GM12875 (cell line): ENCODE measurements at regions not wholly inside any gene's neighbourhood (a gene's known extent, or its start where the extent isn't known, plus 50 kb on each side); places are given as distances from the start of the nearest gene placed in this dataset.

Experiments used
- H3K4me3 ChIP-seq: one replicate; pipeline ENCODE4 v1.5.1; 2011; ENCODE audit warnings: low read depth, low read length, control low read depth
- TF ChIP-seq, protein P1 (sequence below): IDR thresholded peaks from 2 replicates; pipeline ENCODE4 v1.5.1; 2011; ENCODE audit warnings: low read depth, mild to moderate bottlenecking, control low read depth, inconsistent platforms, low read length, moderate library complexity, borderline replicate concordance; ENCODE audit not compliant: insufficient read depth

DNA sequence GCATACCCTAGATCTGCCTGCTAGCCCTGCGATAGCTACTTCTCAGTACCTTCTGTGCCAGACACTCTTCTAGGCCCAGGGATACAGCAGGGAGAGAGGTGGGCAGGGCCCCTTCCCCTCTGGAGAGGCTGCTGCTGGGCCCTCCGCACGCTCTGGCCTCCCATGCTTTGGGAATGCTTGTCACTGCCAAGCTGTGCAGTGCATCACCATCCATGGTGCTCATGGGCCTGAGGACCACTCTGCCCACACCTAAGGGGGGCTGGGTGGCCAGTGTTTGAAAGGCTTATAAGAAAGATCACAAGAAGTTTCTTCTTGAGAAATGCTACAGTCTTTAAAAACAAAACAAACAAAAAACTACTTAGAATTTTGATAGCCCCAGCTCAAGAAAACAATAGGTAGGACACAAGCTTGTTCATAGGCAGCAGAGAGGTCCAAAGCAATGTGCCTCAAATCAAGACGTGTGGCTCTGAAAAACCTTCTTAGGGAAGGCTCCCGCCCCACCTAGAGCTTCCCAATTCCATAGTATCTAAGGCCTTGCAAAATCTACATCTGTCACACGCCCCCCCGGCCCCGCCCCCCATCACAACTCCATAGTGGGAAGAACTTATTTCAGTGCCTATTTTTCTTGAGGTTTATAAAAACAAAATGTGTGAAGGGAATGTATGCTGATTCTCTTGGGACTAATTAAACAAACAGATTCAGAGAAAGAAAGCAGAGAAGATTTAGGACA lies 145.8 kb downstream of the TM9SF2 start:
- H3K4me3 ChIP-seq = no peak overlapping the region
- TF ChIP-seq, protein P1, sequence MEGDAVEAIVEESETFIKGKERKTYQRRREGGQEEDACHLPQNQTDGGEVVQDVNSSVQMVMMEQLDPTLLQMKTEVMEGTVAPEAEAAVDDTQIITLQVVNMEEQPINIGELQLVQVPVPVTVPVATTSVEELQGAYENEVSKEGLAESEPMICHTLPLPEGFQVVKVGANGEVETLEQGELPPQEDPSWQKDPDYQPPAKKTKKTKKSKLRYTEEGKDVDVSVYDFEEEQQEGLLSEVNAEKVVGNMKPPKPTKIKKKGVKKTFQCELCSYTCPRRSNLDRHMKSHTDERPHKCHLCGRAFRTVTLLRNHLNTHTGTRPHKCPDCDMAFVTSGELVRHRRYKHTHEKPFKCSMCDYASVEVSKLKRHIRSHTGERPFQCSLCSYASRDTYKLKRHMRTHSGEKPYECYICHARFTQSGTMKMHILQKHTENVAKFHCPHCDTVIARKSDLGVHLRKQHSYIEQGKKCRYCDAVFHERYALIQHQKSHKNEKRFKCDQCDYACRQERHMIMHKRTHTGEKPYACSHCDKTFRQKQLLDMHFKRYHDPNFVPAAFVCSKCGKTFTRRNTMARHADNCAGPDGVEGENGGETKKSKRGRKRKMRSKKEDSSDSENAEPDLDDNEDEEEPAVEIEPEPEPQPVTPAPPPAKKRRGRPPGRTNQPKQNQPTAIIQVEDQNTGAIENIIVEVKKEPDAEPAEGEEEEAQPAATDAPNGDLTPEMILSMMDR = no peak

- TF ChIP-seq, protein P1 = no peak
- H3K4me3 ChIP-seq = no peak overlapping the region
Observed at GRCh38 chr13:99642841-99643240, 141.6 kb downstream of the TM9SF2 start.

GRCh38 chr13:99642006-99642405 lies 140.7 kb downstream of the TM9SF2 start:
- no peak overlapping the region for H3K4me3 ChIP-seq
- TF ChIP-seq, protein P1 = no peak

GRCh38 chr13:99640260-99640659 lies 139.0 kb downstream of the TM9SF2 start:
- H3K4me3 ChIP-seq = no peak overlapping the region
- TF ChIP-seq, protein P1 = no peak

DNA sequence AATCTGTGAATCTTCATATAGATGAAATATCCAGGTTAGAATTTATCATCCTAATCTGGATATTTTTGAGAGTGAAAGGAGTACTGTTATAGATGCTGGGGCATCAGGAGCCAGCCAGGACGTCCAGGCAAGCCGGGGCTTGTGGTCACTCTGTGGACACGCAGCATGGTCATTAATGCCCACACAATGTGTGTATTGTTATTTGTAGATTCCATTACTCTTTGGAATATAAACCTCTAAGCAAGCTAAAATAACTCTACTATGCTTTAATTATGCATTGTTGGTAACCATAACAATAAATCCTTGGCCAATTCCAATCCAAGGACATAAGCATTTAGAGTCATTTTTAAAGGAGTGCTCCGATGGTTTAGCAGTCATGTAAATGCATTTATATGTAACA lies 137.9 kb downstream of the TM9SF2 start:
- H3K4me3 ChIP-seq = no peak overlapping the region
- TF ChIP-seq, protein P1 = no peak

DNA sequence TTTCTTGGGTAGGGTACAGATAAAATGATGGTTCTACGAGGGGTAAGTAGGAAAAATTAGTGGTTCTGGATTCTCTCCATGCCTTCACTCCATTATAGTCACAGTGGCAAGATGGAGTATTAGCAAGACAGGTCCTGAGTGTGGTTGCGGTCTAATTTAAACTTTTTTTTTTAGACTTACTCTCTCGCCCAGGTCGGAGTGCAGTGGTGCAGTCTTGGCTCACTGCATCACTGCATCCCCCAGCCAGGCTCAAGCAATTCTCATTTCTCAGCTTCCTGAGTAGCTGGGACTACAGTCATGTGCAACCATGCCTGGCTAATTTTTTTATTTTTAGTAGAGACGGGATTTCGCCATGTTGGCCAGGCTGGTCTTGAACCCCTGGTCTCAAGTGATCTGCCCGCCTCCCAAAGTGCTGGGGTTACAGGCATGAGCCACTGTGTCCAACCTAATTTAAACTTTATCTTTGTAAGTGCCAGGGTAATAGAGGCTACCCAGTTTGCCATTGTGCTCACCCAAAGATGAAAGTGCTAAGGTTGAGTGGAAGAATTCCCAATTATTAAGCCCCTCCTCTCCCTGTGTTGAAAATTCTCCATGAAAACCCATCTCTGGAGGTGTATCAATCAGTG lies 135.6 kb downstream of the TM9SF2 start:
- TF ChIP-seq, protein P1 = no peak
- no peak overlapping the region for H3K4me3 ChIP-seq

GRCh38 chr13:99636306-99636705 lies 135.0 kb downstream of the TM9SF2 start:
- no peak overlapping the region for H3K4me3 ChIP-seq
- TF ChIP-seq, protein P1 = no peak
